IPS-18a (cell line): ENCODE measurements at regions not wholly inside any gene's neighbourhood (a gene's known extent, or its start where the extent isn't known, plus 50 kb on each side); places are given as distances from the start of the nearest gene placed in this dataset.

Experiments
- H3K27ac ChIP-seq: one replicate; pipeline ENCODE4 v1.5.1; 2013; ENCODE audit warnings: low read length
- H3K27me3 ChIP-seq: one replicate; pipeline ENCODE4 v1.6.1; 2013; ENCODE audit warnings: mild to moderate bottlenecking, low read length; ENCODE audit not compliant: control insufficient read depth, insufficient read depth
- H3K36me3 ChIP-seq: one replicate; pipeline ENCODE4 v1.6.1; 2013; ENCODE audit warnings: low read depth, low read length; ENCODE audit not compliant: control insufficient read depth
- H3K4me1 ChIP-seq: one replicate; pipeline ENCODE4 v1.6.1; 2013; ENCODE audit warnings: low read depth, low read length; ENCODE audit not compliant: control insufficient read depth
- H3K4me3 ChIP-seq: one replicate; pipeline ENCODE4 v1.5.1; 2013; ENCODE audit warnings: low read length
- H3K9ac ChIP-seq: one replicate; pipeline ENCODE4 v1.6.1; 2013; ENCODE audit warnings: mild to moderate bottlenecking, low read length, moderate library complexity
- H3K9me3 ChIP-seq: one replicate; pipeline ENCODE4 v1.6.1; 2013; ENCODE audit warnings: low read depth, low read length; ENCODE audit not compliant: control insufficient read depth

DNA sequence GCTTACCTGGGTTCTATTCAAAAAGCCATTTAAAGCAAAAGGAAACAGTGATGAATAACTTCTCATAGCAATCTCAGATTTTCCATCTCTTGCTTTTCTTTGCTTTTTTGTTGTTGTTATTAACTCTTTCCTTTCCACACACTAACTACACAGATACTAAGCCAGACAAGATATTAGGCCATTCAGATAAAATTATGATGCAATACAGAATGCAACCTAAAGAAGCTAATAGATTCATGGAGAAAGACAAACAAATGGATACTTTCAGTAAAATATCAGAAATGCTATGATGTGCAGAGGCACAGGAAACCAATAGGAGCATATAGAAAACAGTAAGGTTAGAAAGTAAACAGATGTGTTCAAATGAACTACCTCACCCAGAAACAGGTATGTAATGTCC lies 597.0 kb upstream of the ITGA1 start:
- no peak overlapping the region for H3K27ac ChIP-seq
- no peaks in the 10 kb centered on the region for H3K9me3 ChIP-seq
- H3K36me3 ChIP-seq, result no peaks in the 10 kb centered on the region
- no peak overlapping the region for H3K9ac ChIP-seq
- no peak overlapping the region for H3K4me3 ChIP-seq
- H3K4me1 ChIP-seq, result no peaks in the 10 kb centered on the region
- H3K27me3 ChIP-seq, result no peaks in the 10 kb centered on the region

DNA sequence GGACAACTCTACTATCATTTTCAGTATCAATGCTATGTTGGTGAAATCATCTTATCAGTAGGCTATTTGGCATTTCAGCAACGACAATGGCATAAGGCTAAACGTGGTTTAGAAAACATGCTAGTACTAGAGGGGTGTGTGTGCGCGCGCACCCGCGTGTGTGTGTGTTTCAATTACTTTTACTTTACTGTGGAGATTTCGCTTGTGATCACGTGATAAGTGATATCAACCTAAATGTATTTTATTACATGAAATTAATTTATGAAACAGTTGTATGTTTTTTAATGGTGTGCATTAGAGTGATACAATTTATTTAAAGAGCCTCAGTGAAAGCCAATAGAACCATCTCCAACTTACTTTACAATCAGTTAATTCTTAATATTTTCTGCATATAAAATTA lies 587.9 kb upstream of the ITGA1 start:
- Histone ChIP-seq H3K4me3 (no peak overlapping the region), H3K27me3 (no peaks in the 10 kb centered on the region), H3K9me3 (no peaks in the 10 kb centered on the region), H3K36me3 (no peaks in the 10 kb centered on the region), H3K9ac (no peak overlapping the region), H3K27ac (no peak overlapping the region), H3K4me1 (peaks cover 2% of the 10 kb centered on the region)

DNA sequence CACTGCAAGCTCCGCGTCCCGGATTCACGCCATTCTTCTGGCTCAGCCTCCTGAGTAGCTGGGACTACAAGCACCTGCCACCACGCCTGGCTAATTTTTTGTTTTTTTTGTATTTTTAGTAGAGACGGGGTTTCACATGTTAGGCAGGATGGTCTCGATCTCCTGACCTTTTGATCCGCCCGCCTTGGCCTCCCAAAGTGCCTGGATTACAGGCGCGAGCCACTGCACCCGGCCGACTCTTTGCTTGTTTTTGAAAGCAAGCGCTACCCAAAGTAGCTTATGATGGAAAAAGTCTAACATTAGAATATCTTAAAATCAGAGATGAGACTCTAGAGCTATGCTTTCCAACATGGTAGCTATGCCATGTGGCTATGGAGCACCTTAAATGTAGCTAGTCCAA lies 585.5 kb upstream of the ITGA1 start:
- Histone ChIP-seq H3K9ac (no peak overlapping the region), H3K9me3 (no peaks in the 10 kb centered on the region), H3K4me1 (peaks cover 2% of the 10 kb centered on the region), H3K36me3 (no peaks in the 10 kb centered on the region), H3K27me3 (no peaks in the 10 kb centered on the region), H3K27ac (no peak overlapping the region), H3K4me3 (no peak overlapping the region)

DNA sequence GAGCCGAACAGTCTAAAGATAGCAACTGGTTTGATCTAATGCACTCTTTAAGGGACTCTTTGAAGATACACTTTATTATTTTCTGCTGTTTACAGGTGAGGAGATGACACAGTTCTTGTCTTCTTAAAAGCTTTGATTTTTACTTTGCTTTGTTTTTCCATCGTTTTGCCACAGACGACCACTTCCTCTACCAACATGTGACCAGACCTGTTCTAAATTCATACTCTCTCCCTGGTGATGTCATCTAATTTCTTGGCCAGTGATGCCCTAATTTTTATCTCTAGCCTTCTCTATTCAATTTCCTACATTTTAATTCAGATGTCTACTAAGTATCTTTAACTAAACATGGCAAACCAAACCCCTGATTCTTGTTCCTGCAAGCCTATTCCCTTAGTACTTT lies 583.4 kb upstream of the ITGA1 start:
- no peaks in the 10 kb centered on the region for H3K4me1 ChIP-seq
- no peak overlapping the region for H3K27ac ChIP-seq
- no peaks in the 10 kb centered on the region for H3K36me3 ChIP-seq
- no peak overlapping the region for H3K9ac ChIP-seq
- no peak overlapping the region for H3K4me3 ChIP-seq
- H3K9me3 ChIP-seq, result no peaks in the 10 kb centered on the region
- H3K27me3 ChIP-seq, result no peaks in the 10 kb centered on the region
